Daoy (cell line): ENCODE measurements at regions not wholly inside any gene's neighbourhood (a gene's known extent, or its start where the extent isn't known, plus 50 kb on each side); places are given as distances from the start of the nearest gene placed in this dataset.
A peak's percentile ranks its signal among the peaks of the same experiment; 100 is the strongest.
"Not testable (repeated sequence)": the region's sequence is repeated elsewhere in the genome, so short reads cannot be mapped to it uniquely, and the experiment has no call there.

Experiments used
- DNase-seq: peaks from one replicate; pipeline ENCODE4 v3.0.0-alpha.2; 2015; ENCODE audit warnings: low read depth

DNA sequence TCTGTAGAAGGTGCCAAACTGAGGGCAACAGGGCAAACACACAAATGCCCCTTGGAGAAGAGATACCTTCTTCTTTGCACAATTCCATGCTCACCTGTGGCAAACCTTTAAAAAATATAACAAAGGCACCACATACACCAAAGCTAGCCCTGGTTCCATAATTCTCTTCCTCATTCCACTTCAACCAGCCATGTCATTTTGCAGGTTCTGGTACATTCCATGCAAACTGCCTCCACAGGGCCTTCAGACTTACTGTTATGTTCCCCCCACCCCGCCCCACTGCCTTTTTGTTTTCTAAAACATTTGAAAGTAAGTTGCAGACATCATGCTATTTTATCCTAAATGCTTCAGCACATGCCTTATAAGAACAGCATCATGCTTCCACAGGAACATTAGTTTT lies 269.0 kb downstream of the NSUN3 start:
- no peak for DNase-seq

DNA sequence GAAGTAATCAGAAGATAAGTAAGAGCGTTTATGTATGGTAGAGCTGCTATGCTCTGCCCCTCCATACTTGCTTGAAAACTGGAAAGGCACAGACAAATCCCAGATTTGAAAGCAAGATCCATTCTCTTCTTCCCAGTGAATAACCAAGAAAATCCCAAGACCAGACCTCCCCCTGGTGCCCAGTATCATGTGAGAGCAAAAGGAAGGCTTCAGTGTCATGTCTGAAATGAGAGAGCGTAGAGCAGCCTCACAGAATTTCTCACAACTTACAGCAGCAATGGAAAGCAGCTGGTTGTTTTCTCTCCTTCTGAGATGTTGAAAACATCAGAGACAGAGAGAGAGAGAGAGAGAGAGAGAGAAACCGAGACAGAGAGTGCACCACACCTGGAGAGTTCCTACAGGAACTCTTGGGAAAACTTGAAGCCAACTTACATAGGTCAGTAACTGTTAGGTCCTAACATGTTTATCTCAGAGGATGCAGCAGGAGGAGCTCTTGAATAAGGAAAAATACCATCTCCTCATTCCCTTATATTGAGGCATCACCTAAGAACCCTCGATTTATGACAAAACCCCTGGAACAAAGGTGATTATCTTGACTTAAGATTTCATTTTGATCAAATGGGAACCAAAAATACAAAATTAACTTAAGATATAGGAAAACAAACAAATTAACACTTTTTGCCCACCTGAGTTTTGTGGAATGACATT lies 273.3 kb downstream of the NSUN3 start:
- no peak for DNase-seq

DNA sequence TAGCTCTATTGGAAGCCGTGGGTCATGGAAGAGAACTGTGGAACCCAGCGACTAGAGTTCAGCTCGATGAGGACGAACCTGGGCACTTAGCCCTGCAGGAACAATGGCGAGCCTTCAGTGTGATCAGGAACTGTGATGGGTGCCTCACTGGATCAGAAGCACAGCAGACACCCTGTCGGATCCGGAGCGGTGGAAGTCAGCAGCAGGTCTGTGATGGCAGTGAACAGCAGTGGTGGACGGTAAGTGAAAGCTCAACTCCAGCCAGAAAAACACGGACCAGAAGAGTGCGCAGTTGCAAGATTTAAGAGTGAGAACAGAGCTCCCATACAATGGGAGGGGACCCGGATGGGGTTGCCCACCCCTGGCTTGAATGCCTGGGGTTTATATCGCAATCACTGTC lies 282.2 kb downstream of the NSUN3 start:
- DNase-seq, result peak; percentile 0

DNA sequence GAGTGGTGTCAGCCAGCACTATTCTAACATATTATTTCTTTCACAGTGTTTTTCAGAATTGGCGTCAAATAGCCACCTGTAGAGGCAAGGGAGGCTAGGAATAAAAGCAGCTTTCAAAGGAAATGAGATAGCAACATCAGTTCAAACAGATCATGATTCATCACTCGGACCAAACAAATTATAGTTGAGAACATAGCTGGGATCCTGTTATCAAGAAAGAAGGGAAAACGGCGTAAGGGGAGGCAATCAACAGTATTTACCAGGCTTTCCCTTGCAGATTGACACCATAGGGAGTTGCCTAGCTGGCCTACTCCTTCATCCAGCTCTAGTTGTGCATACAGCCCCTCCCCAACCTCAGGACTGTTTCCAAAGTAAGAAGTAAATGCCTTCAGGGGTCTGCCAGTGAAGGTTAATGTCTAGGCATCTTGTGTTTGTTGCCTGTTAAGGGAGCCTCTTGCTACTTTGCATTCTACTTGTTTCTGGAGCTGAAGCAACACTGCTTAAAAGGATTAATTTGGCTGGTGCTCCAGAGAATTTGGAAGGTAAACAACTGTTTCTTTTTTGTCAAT lies 286.5 kb downstream of the NSUN3 start:
- no peak for DNase-seq

DNA sequence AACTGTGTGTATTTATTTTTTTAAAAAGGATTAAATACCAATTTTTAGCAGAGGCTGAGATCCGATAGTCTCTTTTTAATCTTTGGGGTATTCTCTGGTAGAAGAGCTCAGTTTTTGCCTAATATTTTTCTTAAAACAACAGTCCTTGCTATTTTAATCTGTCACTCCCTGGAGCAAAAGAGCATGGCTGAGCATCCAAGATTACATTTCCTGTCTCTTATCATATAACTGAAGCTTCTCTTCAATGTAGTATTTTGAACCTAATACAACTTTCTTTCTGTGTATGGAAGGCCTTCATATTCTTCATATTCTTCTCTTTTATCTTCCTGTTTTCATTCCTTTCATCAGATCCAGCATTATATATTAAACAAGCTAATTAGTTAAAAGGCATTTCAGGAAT lies 293.7 kb downstream of the NSUN3 start:
- DNase-seq, result no peak

DNA sequence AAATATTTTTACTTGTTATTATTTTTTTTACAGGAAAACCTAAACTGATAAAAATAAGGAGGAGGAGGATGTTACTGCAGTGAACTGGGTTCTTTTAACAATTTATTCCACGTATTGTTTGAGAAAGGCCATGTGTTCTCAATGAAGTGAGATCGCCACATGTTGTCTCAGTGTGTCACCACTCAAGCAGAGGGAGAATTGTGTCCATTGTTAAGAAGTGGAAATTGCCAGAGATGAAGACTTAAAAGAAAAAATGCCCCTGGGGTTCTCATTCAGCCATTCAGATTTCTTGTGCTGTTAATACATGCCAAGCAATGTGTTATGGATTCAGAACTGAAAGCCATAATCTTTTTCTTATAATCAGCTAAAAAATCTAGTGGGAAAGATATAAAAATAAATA lies 297.1 kb downstream of the NSUN3 start:
- no peak for DNase-seq

DNA sequence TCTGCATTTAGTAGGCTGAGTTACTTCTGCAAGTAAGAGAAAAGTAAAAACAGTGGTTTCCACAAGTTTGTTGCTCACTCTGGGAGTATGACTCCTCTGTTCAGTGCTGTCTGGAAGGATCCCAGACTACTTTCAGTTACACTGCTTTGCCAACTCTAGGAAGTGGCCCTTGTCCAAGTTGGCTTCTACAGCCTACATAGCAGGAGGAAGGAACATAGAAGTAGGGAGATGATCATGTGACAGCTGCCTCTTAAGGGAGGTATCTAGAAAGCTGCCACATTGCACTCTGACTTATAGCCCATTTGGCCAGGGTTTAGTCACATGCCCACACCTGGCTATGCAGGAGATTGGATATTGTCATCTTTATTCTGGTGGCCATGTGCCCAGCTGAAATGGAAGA lies 298.1 kb downstream of the NSUN3 start:
- no peak for DNase-seq

DNA sequence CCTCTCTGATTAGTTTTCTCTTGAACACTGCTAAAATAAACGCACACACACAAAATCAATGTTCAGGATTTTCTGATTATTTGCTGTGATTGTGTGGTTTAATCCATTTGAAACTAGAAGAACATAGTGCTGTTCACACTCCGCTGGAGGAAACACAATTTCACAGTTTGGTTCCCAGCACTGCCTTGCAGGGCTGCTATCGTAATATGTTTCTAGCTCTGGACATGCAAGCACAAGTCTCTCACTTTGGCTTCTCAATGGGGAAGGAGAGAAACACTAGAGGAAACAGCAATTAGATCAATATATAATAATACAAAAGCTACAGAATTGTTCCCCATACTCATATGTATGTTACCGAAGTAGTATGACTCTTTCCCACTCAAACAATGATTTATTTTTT lies 299.5 kb downstream of the NSUN3 start:
- no peak for DNase-seq

DNA sequence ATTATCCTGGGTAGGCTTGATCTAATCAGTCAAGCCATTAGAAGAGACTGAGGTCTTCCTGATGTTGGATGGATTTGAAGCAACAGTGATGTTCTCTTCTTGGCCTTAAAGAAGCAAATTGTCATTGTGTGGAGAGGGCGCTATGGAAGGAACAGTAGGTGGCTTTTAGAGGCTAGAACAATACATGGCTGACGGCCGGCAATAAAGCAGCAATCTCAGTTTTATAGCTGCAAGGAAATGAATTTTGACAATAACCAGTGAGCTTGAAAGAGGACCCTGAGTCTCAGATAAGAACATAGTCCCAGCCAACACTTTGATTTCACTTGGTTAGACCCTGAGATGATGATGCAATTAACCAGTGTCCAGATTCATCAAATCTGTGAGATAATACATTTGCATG lies 302.1 kb downstream of the NSUN3 start:
- DNase-seq, result no peak

DNA sequence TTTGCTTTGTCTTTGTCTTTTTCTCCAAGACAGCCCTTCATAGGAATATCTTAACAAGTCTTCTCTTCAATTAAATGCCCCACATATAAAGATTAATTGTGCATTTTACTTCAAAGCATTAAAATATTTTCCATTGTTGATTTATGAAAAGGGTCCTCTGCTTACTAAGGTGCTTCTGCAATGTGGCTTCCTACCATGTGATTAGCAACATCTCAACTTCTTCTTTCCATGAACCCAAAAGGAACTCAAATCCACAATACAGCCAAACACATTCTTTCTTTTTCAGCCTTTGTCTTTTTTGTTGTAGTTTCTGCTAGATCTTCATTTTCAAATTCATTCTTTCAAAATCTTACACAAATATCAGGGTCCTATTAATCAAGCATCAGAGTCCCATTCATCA lies 309.2 kb downstream of the NSUN3 start:
- no peak for DNase-seq

DNA sequence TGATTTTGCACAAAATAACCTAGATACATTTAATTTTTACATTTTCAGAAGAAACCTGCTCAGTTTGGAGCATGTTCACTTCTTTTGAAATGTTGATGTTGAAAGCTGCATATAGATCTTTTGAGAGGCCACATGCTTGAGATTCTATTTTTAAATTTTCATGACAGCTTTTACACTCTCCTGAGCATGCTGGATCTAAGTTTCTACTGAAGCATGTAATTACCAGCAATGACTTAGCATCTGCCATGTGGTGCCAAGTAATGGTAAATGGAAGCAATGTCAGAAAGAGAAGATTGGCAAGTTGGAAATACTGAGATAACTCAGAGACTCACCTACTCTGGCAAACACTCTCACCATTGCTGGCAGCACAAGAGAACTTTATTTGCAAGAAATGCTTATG lies 310.6 kb downstream of the NSUN3 start:
- no peak for DNase-seq

DNA sequence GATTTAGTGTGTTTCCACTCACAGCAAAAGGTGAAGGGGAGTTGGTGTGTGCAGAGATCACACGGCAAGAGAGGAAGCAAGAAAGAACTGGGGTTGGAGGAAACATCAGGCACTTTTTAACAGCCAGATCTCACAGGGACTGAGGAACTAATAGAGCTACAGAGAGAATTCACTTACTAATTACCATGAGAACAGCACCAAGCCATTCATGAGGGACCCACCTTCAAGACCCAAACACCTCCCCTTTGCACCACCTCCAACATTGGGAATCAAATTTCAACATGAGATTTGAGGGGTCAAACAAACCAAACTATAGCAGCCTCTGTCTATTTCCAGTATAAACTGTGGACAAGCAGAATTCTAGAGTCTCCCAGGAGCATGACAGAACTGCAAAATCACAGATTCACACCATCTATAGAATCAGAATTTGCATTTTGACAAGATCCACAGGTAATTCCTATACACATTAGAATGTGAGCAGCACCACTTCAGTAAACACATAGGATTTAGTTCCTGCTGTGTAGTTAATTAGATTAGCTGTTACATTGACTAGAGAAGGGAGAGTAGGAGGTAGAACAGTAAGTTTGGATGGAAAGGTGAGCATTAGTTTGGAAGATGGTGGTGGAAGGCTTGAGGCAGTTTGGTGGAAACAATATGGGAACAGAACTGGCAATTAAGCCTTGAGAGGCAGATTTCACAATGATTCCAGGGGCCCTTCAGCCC lies 311.7 kb downstream of the NSUN3 start:
- no peak for DNase-seq

DNA sequence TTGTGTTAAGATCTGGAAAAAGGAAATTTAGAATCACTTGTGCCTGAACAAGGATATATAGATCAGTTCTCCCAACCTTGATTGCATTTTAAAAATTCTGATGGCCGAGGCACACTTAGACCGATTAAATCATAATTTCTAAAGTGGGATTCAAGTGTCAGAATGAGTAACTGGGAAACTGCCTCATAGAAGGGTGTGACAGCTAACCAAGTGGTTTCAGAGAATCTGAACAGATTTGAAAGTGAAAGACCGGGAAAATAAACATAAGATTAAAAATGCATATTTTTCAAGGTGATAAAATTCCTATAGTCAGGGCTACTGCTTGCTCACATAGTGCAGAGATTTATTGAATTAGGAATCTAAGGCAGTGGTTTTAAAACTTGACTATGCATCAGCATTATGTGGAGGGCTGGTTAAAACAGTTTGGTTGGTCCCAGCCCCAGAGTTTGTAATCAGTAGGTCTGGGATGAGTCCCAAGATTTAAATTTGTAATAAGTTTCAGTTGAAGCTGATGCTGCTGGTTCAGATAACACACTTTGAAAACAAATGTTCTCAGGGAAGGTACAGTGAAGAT lies 314.3 kb downstream of the NSUN3 start:
- DNase-seq, result not testable (repeated sequence)

DNA sequence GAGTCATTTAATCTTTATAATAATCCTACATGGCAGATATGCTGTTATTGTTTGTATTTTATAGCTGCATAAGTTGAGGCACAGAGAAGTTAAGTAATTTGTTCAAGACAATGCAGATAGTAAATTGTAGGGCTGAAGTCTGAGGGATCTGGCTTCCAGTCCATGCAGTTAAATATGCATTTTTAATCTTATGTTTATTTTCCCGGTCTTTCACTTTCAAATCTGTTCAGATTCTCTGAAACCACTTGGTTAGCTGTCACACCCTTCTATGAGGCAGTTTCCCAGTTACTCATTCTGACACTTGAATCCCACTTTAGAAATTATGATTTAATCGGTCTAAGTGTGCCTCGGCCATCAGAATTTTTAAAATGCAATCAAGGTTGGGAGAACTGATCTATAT lies 315.0 kb downstream of the NSUN3 start:
- DNase-seq, result not testable (repeated sequence)

DNA sequence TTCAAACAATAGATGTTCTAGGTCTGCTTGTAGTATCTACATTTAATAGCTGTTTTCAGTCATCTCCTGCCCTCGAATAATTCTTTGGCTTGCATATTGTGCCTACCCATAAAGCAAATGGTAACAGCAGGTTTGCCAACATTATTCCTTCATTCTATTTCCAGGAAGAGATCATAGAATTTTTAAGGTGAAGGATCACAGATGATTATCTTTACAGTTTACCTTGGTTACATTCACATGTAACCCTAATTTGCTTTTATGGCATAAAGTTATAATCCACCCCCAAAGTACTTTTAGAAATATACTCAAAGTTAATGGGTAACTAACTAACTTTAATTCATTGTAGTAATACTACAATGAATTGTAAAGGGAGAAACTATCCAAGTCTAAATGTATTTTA lies 315.5 kb downstream of the NSUN3 start:
- DNase-seq, result no peak

DNA sequence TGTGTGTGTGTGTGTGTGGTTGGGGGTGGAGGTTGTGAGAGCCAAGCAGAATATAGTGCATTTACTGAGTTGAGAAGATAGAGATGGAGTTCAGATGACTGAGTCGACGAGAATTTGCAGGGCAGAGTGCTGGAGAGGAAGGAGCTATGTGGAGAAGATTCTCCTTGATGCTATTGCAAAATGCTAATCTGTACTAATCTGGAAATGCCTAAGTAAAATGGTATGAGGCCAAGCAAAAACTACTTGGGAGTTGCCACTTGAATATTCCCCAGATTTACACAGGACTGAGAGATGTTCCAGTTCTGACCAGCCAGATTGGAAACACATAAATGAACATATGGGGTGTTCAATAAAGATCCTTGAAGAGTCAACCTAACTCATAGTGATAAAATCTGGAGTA lies 316.4 kb downstream of the NSUN3 start:
- no peak for DNase-seq

DNA sequence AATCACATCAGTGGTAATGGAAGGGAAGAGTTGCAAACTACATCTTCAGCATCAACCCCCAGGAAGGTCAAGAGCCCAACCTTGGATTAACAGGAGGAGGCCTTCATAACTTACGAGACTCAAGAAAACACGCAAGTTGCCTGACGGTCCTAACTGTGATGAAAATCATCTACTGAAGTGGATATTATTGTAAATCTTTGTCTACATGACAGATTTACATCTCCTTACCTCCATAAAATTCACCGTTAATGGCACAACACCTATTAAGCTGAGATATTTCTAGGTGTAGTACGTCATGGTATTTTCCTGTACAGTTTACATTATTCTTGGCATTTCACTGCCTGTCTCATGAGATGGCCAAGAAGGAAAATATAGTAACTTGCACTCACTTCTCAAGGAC lies 332.0 kb downstream of the NSUN3 start:
- no peak for DNase-seq

DNA sequence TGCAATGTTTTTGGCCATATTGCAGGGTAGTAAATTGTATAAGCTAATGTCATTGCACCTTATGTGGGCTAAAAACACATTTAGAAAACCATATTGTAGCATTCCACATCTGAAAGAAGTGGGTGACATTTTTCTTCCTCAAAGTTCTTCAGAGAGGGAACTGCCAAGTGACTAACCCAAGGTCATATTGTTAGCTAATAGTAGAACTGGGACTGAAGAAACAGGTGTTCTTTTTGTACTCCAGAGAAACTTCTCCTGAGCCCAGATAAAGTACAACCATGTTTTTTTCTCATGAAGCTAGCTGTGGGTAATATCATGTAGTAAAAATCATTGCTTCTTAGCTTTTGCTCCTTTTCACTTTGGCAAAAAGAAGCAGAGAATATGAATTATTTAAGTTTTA lies 333.0 kb downstream of the NSUN3 start:
- DNase-seq, result no peak

DNA sequence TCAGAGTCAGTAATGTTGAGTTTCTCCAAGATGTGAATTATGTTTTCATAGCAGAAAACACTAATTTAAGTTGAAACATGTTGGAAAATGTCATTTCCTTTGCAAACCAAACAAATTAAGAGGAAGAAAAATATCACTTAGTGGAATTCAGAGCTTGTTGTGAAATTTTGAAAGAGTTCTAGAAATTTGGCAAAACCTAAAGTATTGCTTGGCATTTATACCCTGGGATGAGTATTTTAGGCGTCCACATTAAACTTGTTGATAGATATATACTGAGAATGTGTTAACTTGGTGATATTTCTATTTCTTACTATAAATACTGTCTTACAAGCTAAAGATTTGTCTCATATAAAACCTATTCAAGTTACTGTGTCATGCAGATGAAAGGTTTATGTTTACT lies 335.2 kb downstream of the NSUN3 start:
- no peak for DNase-seq

DNA sequence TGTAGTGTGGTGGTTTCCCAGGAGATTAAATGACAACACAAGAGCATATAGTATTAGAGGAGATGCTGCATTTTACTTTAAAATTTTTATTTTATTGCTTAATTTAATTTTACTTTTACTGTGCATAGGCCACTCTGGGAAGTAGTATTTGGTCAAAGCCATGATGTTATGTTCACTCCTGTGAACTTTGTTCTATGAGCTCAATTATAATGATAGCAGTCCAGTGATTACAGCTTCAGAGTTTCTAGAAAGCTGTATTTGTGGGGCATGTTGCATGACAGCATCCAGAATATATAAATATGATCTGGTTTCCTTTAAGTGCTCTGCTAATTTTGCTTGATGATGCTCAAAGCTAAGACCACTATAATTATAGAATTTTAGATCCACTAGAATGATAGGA lies 338.6 kb downstream of the NSUN3 start:
- DNase-seq, result no peak

DNA sequence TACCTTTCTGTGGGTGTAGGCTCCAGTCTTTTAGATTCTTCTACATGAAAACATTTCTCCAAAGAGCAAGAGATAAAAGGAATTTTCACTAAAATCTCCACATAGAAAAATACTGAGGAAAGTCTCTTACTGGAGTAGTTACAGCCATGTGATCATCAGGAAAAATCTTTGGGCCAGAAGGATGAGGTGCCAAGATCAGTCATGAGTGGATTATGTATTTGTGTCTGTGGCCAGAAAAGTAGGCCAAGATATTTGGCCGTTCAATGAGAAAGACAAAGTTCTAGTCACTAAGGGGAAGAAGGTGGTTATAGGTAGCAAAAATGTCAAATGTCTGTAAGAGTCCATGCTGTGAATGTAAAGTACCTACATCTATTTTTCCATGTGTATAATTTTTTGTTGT lies 339.3 kb downstream of the NSUN3 start:
- no peak for DNase-seq

DNA sequence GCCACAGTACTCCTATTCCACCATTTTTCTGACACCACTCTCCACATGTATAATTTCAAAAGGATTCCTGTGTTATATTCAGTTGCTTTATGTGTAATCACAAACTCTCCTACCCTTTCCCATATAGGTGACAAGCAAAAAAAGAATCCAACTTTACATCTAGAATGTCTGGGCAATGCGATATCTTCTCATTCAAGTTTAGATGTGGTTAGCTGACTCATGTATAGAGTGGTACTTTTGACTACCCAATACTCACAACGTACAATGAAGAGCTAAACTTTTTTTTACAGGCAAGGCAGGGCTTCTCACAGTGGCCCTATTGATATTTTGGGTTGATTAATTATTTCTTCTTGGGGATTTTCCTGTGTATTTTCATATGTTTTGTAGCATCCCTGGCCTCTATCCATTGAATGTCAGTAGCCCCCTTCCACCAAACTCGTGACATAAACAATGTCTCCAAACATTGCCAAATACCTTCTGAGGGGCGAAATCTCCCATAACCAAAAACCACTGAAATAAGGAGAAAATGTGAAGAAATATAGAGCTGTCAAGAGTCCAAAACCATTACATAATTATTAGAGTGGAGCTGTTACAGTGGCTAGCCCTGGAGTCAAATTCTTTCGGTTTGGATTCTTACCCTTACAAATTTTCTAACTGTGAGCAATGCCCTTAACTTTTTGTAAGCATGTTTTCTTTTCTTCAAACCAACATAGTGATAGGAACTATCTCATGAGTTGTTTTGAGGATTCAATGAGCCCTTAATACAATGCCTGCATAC lies 342.6 kb downstream of the NSUN3 start:
- no peak for DNase-seq
